ENCODE measurements at regions not wholly inside any gene's neighbourhood (a gene's known extent, or its start where the extent isn't known, plus 50 kb on each side); places are given as distances from the start of the nearest gene placed in this dataset.

GRCh38 chr10:124222318-124222987 is 129.1 kb upstream of the CHST15 start:
- no peak for TF ChIP-seq CTCF (IDR thresholded peaks at IDR 0.05)
- TF ChIP-seq POLR2A (IDR thresholded peaks at IDR 0.05) = no peak
